GM19328 (cell line): ENCODE measurements at regions not wholly inside any gene's neighbourhood (a gene's known extent, or its start where the extent isn't known, plus 50 kb on each side); places are given as distances from the start of the nearest gene placed in this dataset.

Experiments used
- ATAC-seq: cut with Tn5 transposase; IDR thresholded peaks from one replicate; pipeline ENCODE4 v1.9.1; 2021; ENCODE audit warnings: mild to moderate bottlenecking, moderate library complexity; ENCODE audit not compliant: unreplicated experiment

DNA sequence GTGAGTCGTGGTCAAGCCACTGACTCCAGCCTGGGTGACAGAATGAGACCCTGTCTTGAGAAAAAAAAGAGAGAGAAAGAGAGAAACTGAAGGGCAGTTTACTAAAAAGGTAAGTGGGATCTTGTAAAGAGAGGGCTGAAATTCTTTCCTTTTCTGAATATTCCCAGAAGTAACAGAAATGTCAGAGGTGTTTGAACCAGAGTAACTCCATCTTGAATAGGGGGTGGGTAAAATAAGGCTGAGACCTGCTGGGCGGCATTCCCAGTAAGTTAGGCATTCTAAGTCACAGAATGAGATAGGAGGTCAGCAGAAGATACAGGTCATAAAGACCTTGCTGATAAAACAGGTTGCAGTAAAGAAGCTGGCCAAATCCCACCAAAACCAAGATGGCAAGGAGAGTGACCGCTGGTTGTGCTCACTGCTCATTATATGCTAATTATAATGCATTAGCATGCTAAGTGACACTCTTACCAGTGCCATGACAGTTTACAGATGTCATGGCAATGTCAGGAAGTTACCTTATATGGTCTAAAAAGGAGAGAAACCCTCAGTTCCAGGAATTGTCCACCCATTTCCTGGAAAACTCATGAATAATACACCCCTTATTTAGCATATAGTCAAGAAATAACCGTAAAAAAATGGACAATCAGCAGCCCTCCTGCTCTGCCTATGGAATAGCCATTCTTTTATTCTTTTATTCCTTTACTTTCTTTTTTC is 1334.3 kb upstream of the ZEB2 start:
- no peak for ATAC-seq

- ATAC-seq, result no peak
Observed at GRCh38 chr2:145851730-145852129, 1331.8 kb upstream of the ZEB2 start.

- ATAC-seq, result no peak
Observed at GRCh38 chr2:145849466-145849865, 1329.5 kb upstream of the ZEB2 start.

DNA sequence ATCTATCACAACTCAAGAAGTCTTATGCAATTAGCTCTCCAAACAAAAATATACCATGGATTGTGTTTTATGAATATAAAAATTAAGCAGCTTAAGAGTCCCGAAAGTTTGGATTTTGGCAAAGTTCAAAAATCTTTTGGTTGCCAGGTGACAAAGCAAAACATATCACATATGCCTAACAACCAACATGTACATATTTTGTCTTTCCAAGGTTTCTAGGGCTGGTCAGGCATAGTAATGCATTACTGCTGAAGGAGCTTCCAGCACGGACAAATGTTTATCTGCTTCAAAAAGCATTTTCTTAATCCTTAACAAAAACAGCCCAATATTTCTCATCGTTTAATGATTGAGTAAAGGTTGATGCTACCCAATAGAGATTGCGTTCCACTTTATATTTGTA is 1327.1 kb upstream of the ZEB2 start:
- ATAC-seq, result no peak

DNA sequence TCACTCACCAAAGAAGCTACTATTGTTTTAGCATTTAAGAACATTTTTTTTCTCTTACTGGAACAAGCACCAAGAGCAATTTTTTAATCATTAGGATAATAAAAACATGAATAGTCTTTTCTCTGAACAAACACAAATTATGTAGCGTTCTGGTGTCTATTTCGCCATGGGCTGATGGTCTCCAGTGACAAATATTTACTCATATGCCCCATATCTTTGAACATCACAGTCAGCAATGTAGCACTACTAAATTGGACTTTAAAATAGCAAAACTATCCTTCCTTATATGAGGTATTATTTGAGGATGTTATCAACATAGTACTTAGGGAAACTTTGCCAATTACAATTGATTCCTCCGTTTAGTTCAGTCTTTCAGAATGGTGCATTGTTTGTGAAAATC is 1326.0 kb upstream of the ZEB2 start:
- ATAC-seq, result no peak

GRCh38 chr2:145845207-145845894 is 1325.4 kb upstream of the ZEB2 start:
- no peak for ATAC-seq

- ATAC-seq, result no peak
Observed at GRCh38 chr2:145841973-145842372, 1322.1 kb upstream of the ZEB2 start.

- ATAC-seq, result no peak
Observed at GRCh38 chr2:145836986-145837385, 1317.1 kb upstream of the ZEB2 start.

- no peak for ATAC-seq
Observed at GRCh38 chr2:145835665-145836064, 1315.7 kb upstream of the ZEB2 start.

- no peak for ATAC-seq
Observed at GRCh38 chr2:145832681-145833080, 1312.8 kb upstream of the ZEB2 start.

DNA sequence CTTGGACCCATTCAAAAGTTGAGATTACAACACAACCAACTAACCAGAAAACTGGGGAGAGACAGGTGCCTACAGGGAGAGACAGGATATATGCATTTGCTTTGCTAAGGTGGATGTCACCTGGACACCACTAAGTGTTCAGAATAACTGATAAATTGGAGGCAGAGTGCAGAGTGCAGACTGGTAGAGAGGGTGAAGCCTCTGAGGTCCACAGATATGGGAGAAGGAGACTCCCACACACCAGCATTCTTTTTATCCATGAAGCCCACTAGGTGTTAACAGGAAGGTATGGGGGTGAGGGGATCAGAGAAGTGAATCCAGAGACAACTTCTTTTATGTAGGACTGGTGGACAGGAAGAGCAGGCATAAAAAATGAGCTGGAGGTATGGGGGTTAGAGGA is 1310.0 kb upstream of the ZEB2 start:
- ATAC-seq, result no peak

- no peak for ATAC-seq
Observed at GRCh38 chr2:145827235-145827634, 1307.3 kb upstream of the ZEB2 start.

DNA sequence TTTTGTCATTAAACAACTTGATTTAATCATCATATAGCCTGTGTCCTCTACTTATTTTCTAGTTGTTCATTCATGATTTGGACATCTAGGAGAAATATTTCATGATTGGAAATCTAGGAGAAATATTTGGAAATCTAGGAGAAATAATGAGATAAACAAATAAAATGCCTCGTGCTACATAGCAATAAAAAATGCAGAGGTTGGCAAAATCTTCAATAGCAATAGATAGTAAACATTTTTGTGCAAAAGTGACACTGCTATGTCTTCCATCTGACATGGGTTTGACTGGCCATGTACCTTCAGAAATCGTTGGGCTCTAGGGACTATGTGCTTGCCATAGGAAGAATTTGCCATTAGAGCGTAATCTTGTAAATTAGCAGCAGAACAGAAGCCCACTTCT is 1304.5 kb upstream of the ZEB2 start:
- no peak for ATAC-seq

- no peak for ATAC-seq
Observed at GRCh38 chr2:145822892-145823534, 1303.1 kb upstream of the ZEB2 start.

DNA sequence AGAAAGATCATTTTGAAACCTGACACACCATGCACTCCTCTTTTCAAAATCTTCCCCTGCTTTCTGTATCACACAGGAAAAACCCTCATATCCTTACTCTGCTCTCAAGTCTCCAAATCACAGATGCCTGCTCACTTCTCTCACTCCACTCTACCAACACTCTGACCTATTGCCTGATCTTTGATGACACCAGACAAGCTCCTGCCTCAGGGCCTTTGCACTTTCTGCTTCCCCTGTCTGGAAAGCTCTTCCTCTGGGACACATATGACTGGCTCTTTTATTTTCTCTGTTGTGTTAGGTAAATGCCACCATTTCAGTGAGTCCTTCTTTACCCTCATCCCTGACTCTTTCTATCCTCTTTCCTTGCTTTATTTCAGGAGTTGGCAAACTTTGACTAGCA is 1300.7 kb upstream of the ZEB2 start:
- no peak for ATAC-seq

DNA sequence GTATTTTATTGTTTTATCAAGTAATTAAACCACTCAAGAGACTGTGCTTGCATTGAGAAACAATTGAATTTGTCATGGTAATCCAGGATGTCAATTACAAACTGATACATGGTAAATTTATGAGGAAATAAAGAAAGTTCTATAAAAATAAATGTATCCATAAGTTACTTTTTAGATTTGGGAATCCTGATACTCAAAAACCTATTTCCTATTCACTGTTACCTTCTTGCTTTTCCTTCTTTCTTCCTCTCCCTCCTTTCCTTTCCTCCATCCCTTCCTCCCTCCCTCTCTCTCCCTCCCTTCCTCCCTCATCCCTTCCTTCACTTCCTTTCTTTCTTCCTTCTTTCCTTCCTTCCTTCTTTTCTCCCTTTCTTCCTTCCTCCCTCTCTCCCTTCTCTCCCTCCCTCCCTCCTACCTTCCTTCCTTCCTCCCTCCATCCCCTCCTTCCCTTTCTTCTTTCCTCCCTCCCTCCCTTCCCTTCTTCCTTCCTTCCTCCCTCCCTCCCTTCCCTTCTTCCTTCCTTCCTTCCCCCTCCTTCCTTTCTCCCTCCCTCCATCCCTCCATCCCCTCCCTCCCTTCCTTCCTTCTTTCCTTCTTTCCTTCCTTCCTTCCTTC is 1299.1 kb upstream of the ZEB2 start:
- no peak for ATAC-seq

DNA sequence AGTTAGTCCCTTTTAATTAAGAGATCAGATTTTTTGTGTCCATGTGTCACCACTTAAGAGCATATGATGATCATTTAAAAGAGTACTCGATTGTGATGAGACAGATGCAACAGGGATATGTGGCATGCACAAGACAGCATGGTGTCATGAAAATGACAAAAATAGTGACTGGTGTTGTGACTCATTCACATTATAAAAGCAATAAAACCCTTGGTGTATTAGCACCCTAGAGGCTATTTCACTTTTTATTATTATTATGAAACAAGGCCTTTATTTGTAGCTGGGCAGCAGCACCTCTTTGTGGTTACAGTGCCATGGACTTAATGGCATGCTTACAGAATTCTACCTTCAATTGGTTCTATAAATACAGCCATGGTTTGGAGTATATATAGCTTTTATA is 1296.0 kb upstream of the ZEB2 start:
- no peak for ATAC-seq

GRCh38 chr2:145813481-145813880 is 1293.6 kb upstream of the ZEB2 start:
- no peak for ATAC-seq

GRCh38 chr2:145812165-145812554 is 1292.2 kb upstream of the ZEB2 start:
- no peak for ATAC-seq

DNA sequence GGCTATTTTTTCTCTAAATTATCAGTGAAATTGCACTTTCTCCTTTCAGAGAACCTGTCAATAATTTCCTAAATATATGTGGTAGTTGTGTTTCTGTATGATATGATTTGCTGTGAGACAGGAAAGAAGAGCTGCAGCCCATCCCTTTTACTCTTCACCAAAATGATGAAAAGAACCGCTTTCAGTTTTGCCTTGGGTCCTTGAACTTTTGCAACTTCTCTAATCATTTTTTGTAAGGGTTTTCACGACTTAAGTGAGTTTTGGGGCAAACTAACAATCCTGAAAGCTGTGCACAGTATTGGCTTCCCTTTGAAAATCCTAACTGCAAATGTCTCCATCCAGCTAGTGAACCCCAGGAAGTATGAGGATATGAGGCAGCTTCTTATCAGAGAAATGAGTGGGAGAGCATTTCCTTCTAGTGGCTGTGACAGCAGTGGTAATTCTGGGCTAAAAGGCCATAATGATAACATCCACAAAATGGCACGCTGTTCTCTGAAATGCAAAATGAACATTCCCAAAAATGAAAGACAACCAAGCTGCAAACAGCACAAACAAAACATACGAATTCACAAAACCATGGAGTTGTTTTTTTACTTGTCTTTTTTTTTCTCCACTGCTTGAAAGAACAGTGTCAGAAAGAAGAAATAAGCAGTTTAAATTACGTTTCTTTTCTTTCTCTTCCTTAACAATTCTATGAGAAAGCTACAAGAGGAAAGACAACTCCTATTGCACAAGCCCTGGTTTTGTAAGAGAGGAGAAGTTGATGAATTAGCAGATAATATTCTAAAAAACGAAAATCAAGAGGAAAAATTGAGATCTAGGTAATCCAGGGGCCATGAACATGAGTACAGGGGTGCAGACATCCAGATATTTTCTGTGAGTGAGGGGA is 1291.6 kb upstream of the ZEB2 start:
- no peak for ATAC-seq

DNA sequence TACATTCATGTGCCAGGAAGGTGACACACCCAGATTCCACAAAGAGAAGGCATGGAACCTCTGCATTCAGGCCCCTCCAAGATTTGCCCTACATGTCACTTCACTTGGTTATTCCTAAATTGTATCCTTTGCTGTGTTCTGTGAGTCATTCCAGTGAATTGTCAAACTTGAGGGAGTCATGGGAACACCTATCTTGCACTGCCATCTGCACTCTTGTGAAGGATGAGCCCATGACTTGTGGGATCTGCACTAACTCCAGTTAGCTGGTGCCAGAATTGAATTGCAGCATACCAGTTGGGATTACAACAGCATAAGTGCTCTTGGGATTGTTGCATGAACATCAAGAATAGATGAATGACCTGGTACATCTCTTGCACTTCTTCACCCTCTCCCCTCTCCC is 1288.0 kb upstream of the ZEB2 start:
- no peak for ATAC-seq
